OCI-LY1 (cell line): ENCODE measurements at regions not wholly inside any gene's neighbourhood (a gene's known extent, or its start where the extent isn't known, plus 50 kb on each side); places are given as distances from the start of the nearest gene placed in this dataset.

Experiments
- H2AFZ ChIP-seq: fragments of 200-600 bp; sonication (generic), shearing (Covaris generic); 2 replicates; pipeline ENCODE4 v1.6.0; 2014; ENCODE audit warnings: antibody characterized with exemption, mild to moderate bottlenecking, low read length
- H3F3A ChIP-seq: fragments of 200-600 bp; sonication (generic), shearing (Covaris generic); 2 replicates; pipeline ENCODE4 v1.6.0; 2014; ENCODE audit warnings: mild to moderate bottlenecking, antibody characterized with exemption, low read length, moderate library complexity; ENCODE audit not compliant: insufficient read depth
- H3K27ac ChIP-seq: fragments of 200-600 bp; sonication (generic); 2 replicates; pipeline ENCODE4 v1.5.1; 2014; ENCODE audit warnings: low read length, mixed run types, mild to moderate bottlenecking, low read depth; ENCODE audit not compliant: poor library complexity, severe bottlenecking
- H3K27me3 ChIP-seq: fragments of 200-600 bp; sonication (generic); 2 replicates; pipeline ENCODE4 v1.6.0; 2014; ENCODE audit warnings: antibody characterized with exemption, mild to moderate bottlenecking, low read length, moderate library complexity; ENCODE audit not compliant: insufficient read depth
- H3K36me3 ChIP-seq: fragments of 200-600 bp; sonication (generic); 2 replicates; pipeline ENCODE4 v1.6.1; 2014; ENCODE audit warnings: mild to moderate bottlenecking, antibody characterized with exemption, low read length, moderate library complexity, mixed read lengths; ENCODE audit not compliant: insufficient read depth
- H3K4me1 ChIP-seq: fragments of 200-600 bp; sonication (generic); 2 replicates; pipeline ENCODE4 v1.5.1; 2014; ENCODE audit warnings: mild to moderate bottlenecking, low read length, moderate library complexity; ENCODE audit not compliant: insufficient read depth, severe bottlenecking
- H3K4me2 ChIP-seq: fragments of 200-600 bp; sonication (generic), shearing (Covaris generic); 2 replicates; pipeline ENCODE4 v1.6.1; 2014; ENCODE audit warnings: low read length
- H3K4me3 ChIP-seq: fragments of 200-600 bp; sonication (generic); 2 replicates; pipeline ENCODE4 v1.5.1; 2014; ENCODE audit warnings: low read length, low read depth, mild to moderate bottlenecking, mixed read lengths; ENCODE audit not compliant: poor library complexity, severe bottlenecking
- H3K79me2 ChIP-seq: fragments of 200-600 bp; shearing (Covaris generic); 2 replicates; pipeline ENCODE4 v1.6.1; 2016; ENCODE audit warnings: mixed run types, low read length, mixed read lengths; ENCODE audit not compliant: insufficient read depth
- H3K9ac ChIP-seq: fragments of 200-600 bp; sonication (generic), shearing (Covaris generic); 2 replicates; pipeline ENCODE4 v1.6.1; 2014; ENCODE audit warnings: mild to moderate bottlenecking, low read length, mixed read lengths
- H3K9me2 ChIP-seq: fragments of 200-600 bp; sonication (generic), shearing (Covaris generic); 2 replicates; pipeline ENCODE4 v1.6.1; 2014; ENCODE audit warnings: low read depth, mild to moderate bottlenecking, low read length, mixed read lengths
- H3K9me3 ChIP-seq: fragments of 200-600 bp; shearing (Covaris generic); 2 replicates; pipeline ENCODE4 v1.6.1; 2014; ENCODE audit warnings: low read length, mixed read lengths
- H4K20me1 ChIP-seq: fragments of 200-600 bp; sonication (generic), shearing (Covaris generic); 2 replicates; pipeline ENCODE4 v1.6.0; 2016; ENCODE audit warnings: mild to moderate bottlenecking, low read length; ENCODE audit not compliant: insufficient read depth
- CTCF ChIP-seq: fragments of 200-600 bp; sonication (generic), shearing (Covaris generic); IDR thresholded peaks from 2 replicates; pipeline ENCODE4 v1.5.1; 2017; ENCODE audit warnings: mild to moderate bottlenecking, antibody characterized with exemption, low read length, moderate library complexity, mixed read lengths
- EZH2 ChIP-seq: fragments of 200-600 bp; sonication (generic), shearing (Covaris generic); IDR thresholded peaks from 2 replicates; pipeline ENCODE4 v1.8.0; 2017; ENCODE audit warnings: borderline replicate concordance, mixed run types, mild to moderate bottlenecking, antibody characterized with exemption, low read length, moderate library complexity, mixed read lengths

GRCh38 chr12:60070552-60070951 lies 474.7 kb downstream of the SLC16A7 start:
- Histone ChIP-seq H2AFZ (no peak overlapping the region), H3K27me3 (no peaks in the 10 kb centered on the region), H3K4me3 (no peak overlapping the region)

GRCh38 chr12:60071759-60072191 lies 475.9 kb downstream of the SLC16A7 start:
- no peak overlapping the region for H2AFZ ChIP-seq
- no peaks in the 10 kb centered on the region for H3K4me1 ChIP-seq
- H3F3A ChIP-seq: no peaks in the 10 kb centered on the region
- H3K4me3 ChIP-seq: no peak overlapping the region
- no peak overlapping the region for H3K9ac ChIP-seq
- H3K79me2 ChIP-seq: no peaks in the 10 kb centered on the region
- no peaks in the 10 kb centered on the region for H4K20me1 ChIP-seq
- no peak overlapping the region for H3K27ac ChIP-seq
- H3K27me3 ChIP-seq: no peaks in the 10 kb centered on the region
- no peak overlapping the region for H3K4me2 ChIP-seq
- no peaks in the 10 kb centered on the region for H3K36me3 ChIP-seq
- H3K9me3 ChIP-seq: no peaks in the 10 kb centered on the region
- no peaks in the 10 kb centered on the region for H3K9me2 ChIP-seq
- TF ChIP-seq EZH2 (no peak), CTCF (no peak)

More at GRCh38 chr12:60070552-60070951, 474.7 kb downstream of the SLC16A7 start:
- H3K79me2 ChIP-seq: no peaks in the 10 kb centered on the region
- no peaks in the 10 kb centered on the region for H3F3A ChIP-seq
- H3K4me2 ChIP-seq: no peak overlapping the region
- no peaks in the 10 kb centered on the region for H3K9me2 ChIP-seq
- H3K9ac ChIP-seq: no peak overlapping the region
- TF ChIP-seq EZH2: no peak
- TF ChIP-seq CTCF: no peak
- no peaks in the 10 kb centered on the region for H4K20me1 ChIP-seq
- no peak overlapping the region for H3K27ac ChIP-seq
- H3K4me1 ChIP-seq: no peaks in the 10 kb centered on the region
- H3K36me3 ChIP-seq: no peaks in the 10 kb centered on the region
- H3K9me3 ChIP-seq: no peaks in the 10 kb centered on the region

GRCh38 chr12:60072911-60073310 lies 477.1 kb downstream of the SLC16A7 start:
- no peaks in the 10 kb centered on the region for H3F3A ChIP-seq
- no peak for TF ChIP-seq EZH2
- no peak for TF ChIP-seq CTCF
- no peak overlapping the region for H3K4me3 ChIP-seq
- no peaks in the 10 kb centered on the region for H3K36me3 ChIP-seq
- no peak overlapping the region for H2AFZ ChIP-seq
- H3K4me1 ChIP-seq: no peaks in the 10 kb centered on the region
- H3K9me3 ChIP-seq: no peaks in the 10 kb centered on the region
- H3K27ac ChIP-seq: no peak overlapping the region
- H3K27me3 ChIP-seq: no peaks in the 10 kb centered on the region
- H3K9me2 ChIP-seq: no peaks in the 10 kb centered on the region
- H3K4me2 ChIP-seq: no peak overlapping the region
- H4K20me1 ChIP-seq: no peaks in the 10 kb centered on the region
- no peaks in the 10 kb centered on the region for H3K79me2 ChIP-seq
- no peak overlapping the region for H3K9ac ChIP-seq
